C4-2B (cell line): ENCODE measurements at regions not wholly inside any gene's neighbourhood (a gene's known extent, or its start where the extent isn't known, plus 50 kb on each side); places are given as distances from the start of the nearest gene placed in this dataset.

ENCODE experiments used
- ZFX ChIP-seq: fragments of 450-650 bp; IDR thresholded peaks from 2 replicates; pipeline ENCODE4 v1.6.1; 2017
- TF ChIP-seq, protein P1 (sequence below): fragments of 450-650 bp; conservative IDR thresholded peaks from 2 replicates; pipeline ENCODE4 v1.5.1; 2017; ENCODE audit warnings: mild to moderate bottlenecking

DNA sequence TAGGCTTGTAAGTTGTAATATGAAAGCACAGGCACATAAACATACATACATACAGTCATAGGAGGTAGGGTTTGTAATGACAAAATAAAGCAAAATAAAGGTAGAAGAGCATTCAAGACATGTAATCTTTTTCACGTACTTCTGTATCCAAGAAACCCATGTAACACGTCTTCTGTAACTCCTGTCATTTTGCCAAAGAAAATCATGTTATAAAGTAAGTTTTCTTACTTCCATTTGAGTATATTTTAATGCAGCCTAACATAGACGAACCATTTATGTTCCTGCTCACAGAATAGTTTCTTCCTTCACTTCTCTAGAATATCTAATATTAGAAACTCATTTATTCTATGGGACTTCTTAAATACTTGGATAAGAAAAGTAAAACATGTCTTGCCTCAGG is 1884.0 kb upstream of the CELF4 start:
- TF ChIP-seq, protein P1, sequence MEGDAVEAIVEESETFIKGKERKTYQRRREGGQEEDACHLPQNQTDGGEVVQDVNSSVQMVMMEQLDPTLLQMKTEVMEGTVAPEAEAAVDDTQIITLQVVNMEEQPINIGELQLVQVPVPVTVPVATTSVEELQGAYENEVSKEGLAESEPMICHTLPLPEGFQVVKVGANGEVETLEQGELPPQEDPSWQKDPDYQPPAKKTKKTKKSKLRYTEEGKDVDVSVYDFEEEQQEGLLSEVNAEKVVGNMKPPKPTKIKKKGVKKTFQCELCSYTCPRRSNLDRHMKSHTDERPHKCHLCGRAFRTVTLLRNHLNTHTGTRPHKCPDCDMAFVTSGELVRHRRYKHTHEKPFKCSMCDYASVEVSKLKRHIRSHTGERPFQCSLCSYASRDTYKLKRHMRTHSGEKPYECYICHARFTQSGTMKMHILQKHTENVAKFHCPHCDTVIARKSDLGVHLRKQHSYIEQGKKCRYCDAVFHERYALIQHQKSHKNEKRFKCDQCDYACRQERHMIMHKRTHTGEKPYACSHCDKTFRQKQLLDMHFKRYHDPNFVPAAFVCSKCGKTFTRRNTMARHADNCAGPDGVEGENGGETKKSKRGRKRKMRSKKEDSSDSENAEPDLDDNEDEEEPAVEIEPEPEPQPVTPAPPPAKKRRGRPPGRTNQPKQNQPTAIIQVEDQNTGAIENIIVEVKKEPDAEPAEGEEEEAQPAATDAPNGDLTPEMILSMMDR: no peak
- TF ChIP-seq ZFX: no peak
